ENCODE measurements at regions not wholly inside any gene's neighbourhood (a gene's known extent, or its start where the extent isn't known, plus 50 kb on each side); places are given as distances from the start of the nearest gene placed in this dataset.
A peak's percentile ranks its signal among the peaks of the same experiment; 100 is the strongest.

DNA sequence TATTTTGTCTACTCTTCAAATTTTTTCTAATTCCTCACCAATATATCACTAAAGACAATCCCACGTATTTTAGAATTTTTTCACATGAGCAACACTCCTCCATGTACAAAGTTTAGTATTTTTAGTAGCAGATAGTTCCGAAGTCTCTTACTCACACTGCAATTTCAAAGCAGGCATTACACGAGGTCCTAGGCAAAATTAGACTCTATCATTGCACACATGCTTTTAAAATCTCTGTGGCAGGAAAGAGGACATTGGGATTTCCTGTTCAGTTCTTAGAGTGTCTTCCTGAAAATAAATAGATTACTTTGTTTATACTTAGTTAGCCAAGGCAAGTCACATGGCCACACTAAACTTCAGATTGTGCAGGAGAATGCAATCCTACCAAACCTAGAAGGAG is 847.7 kb downstream of the ROBO2 start:
- no peak overlapping the region for H3K14ac ChIP-seq (ENCODE audit: low read length in 2 of 2)
- H3K36me3 ChIP-seq (ENCODE audit: control insufficient read depth in 1 of 2, insufficient read depth in 2 of 2, low read depth in 1 of 2, low read length in 2 of 2): no peaks in the 10 kb centered on the region
- no peak overlapping the region for H3K27ac ChIP-seq (ENCODE audit: low read length, poor library complexity, severe bottlenecking)
- H2AFZ ChIP-seq (ENCODE audit: low read depth, low read length): no peak overlapping the region
- no peak overlapping the region for H2BK15ac ChIP-seq (ENCODE audit: low read depth, poor library complexity, severe bottlenecking)
- H3K9me3 ChIP-seq (ENCODE audit: control insufficient read depth, low read length): peaks cover 2% of the 10 kb centered on the region
- no peaks in the 10 kb centered on the region for H3K4me1 ChIP-seq (ENCODE audit: control insufficient read depth, insufficient read depth, low read depth, low read length)
- H3K23ac ChIP-seq (ENCODE audit: low read length in 2 of 2): no peak overlapping the region
- H3K27me3 ChIP-seq (ENCODE audit: control insufficient read depth in 1 of 2, insufficient read depth in 1 of 2, low read length in 2 of 2): no peaks in the 10 kb centered on the region
- H2AK5ac ChIP-seq (ENCODE audit: low read length, severe bottlenecking): no peak overlapping the region
- no peak overlapping the region for H2BK120ac ChIP-seq (ENCODE audit: low read depth, low read length)
- H3K4me2 ChIP-seq (ENCODE audit: low read length, poor library complexity, severe bottlenecking): no peak overlapping the region
- 7% methylated on average over 2 of the region's 3 CpGs for WGBS
- H4K91ac ChIP-seq (ENCODE audit: low read length): no peak overlapping the region
- no peak overlapping the region for H2BK12ac ChIP-seq (ENCODE audit: low read length in 2 of 2)
- DNase-seq: peak; percentile 81
- no peaks in the 10 kb centered on the region for H3K79me1 ChIP-seq (replicated peaks; ENCODE audit: low read length, poor library complexity, severe bottlenecking)
- H4K8ac ChIP-seq (ENCODE audit: low read length): no peak overlapping the region
- H3K4me3 ChIP-seq (ENCODE audit: insufficient read depth in 1 of 2, low read depth in 1 of 2, low read length in 2 of 2): no peak overlapping the region
- H3K9ac ChIP-seq (ENCODE audit: low read length): no peak overlapping the region
- H3K4ac ChIP-seq (ENCODE audit: low read depth in 1 of 2, low read length in 2 of 2): no peak overlapping the region
- no peak overlapping the region for H3K18ac ChIP-seq (ENCODE audit: low read depth in 1 of 2, low read length in 2 of 2)
- H2BK5ac ChIP-seq (ENCODE audit: low read depth, low read length, poor library complexity, severe bottlenecking): peak overlapping the region; percentile 57

DNA sequence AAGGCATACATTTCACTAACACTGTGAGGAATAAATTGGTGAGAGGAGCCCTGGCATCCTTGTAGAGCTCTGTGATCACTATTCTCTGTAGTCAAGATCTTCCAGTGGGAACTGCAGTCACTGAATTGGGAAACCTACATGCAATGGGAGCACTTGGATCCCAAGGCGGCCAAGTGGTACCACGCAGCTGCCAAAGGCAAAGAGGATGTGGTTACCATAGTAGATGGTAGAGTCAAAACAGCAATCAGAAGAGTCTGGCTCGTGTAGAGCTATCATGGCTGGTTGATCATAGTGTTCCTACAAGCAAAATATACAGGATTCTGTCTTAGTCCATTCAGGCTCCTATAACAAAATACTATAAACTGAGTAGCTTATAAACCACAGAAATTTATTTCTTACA is 849.7 kb downstream of the ROBO2 start:
- H3K23ac ChIP-seq (ENCODE audit: low read length in 2 of 2): no peak overlapping the region
- no peaks in the 10 kb centered on the region for H3K27me3 ChIP-seq (ENCODE audit: control insufficient read depth in 1 of 2, insufficient read depth in 1 of 2, low read length in 2 of 2)
- no peaks in the 10 kb centered on the region for H3K4me1 ChIP-seq (ENCODE audit: control insufficient read depth, insufficient read depth, low read depth, low read length)
- no peak overlapping the region for H2BK5ac ChIP-seq (ENCODE audit: low read depth, low read length, poor library complexity, severe bottlenecking)
- H3K9ac ChIP-seq (ENCODE audit: low read length): no peak overlapping the region
- no peak overlapping the region for H3K4me2 ChIP-seq (ENCODE audit: low read length, poor library complexity, severe bottlenecking)
- peaks cover 2% of the 10 kb centered on the region for H3K9me3 ChIP-seq (ENCODE audit: control insufficient read depth, low read length)
- H3K79me1 ChIP-seq (replicated peaks; ENCODE audit: low read length, poor library complexity, severe bottlenecking): no peaks in the 10 kb centered on the region
- H2AFZ ChIP-seq (ENCODE audit: low read depth, low read length): peak overlapping the region; percentile 18
- H3K27ac ChIP-seq (ENCODE audit: low read length, poor library complexity, severe bottlenecking): no peak overlapping the region
- DNase-seq: no peak
- H2AK5ac ChIP-seq (ENCODE audit: low read length, severe bottlenecking): no peak overlapping the region
- H2BK12ac ChIP-seq (ENCODE audit: low read length in 2 of 2): peak overlapping the region; percentile 76 to 93
- H4K8ac ChIP-seq (ENCODE audit: low read length): no peak overlapping the region
- H2BK15ac ChIP-seq (ENCODE audit: low read depth, poor library complexity, severe bottlenecking): no peak overlapping the region
- WGBS: 97% methylated on average over 2 of the region's 3 CpGs
- peak overlapping the region in 1 of 2 experiments; percentile 79 for H3K14ac ChIP-seq (ENCODE audit: low read length in 2 of 2)
- H3K18ac ChIP-seq (ENCODE audit: low read depth in 1 of 2, low read length in 2 of 2): peak overlapping the region in 1 of 2 experiments; percentile 76
- H3K4me3 ChIP-seq (ENCODE audit: insufficient read depth in 1 of 2, low read depth in 1 of 2, low read length in 2 of 2): no peak overlapping the region
- H4K91ac ChIP-seq (ENCODE audit: low read length): peak overlapping the region; percentile 25
- H3K36me3 ChIP-seq (ENCODE audit: control insufficient read depth in 1 of 2, insufficient read depth in 2 of 2, low read depth in 1 of 2, low read length in 2 of 2): no peaks in the 10 kb centered on the region
- no peak overlapping the region for H2BK120ac ChIP-seq (ENCODE audit: low read depth, low read length)
- peak overlapping the region in 1 of 2 experiments; percentile 51 for H3K4ac ChIP-seq (ENCODE audit: low read depth in 1 of 2, low read length in 2 of 2)

DNA sequence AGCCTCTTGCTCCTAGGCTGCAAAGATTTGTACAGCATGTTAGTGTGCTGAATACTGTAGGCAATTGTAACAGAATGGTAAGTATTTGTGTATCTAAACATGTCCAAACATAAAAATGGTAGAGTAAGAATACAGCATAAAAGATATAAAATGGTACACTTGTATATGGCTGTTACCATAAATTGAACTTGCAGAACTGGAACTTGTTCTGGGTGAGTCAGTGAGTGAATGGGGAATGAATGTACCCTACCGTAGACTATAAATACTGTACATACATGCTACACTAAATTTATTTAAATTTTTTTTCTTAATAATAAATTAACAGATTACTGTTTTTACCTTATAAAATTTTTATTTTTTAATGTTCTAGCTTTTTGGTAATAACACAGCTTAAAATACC is 858.7 kb downstream of the ROBO2 start:
- Histone ChIP-seq H2BK15ac (ENCODE audit: low read depth, poor library complexity, severe bottlenecking) (no peak overlapping the region), H2AK5ac (ENCODE audit: low read length, severe bottlenecking) (no peak overlapping the region), H3K9ac (ENCODE audit: low read length) (no peak overlapping the region), H2AFZ (ENCODE audit: low read depth, low read length) (no peak overlapping the region), H3K14ac (ENCODE audit: low read length in 2 of 2) (no peak overlapping the region), H3K36me3 (ENCODE audit: control insufficient read depth in 1 of 2, insufficient read depth in 2 of 2, low read depth in 1 of 2, low read length in 2 of 2) (no peaks in the 10 kb centered on the region), H2BK120ac (ENCODE audit: low read depth, low read length) (no peak overlapping the region), H3K18ac (ENCODE audit: low read depth in 1 of 2, low read length in 2 of 2) (no peak overlapping the region), H3K9me3 (ENCODE audit: control insufficient read depth, low read length) (peaks cover 4% of the 10 kb centered on the region), H3K4me3 (ENCODE audit: insufficient read depth in 1 of 2, low read depth in 1 of 2, low read length in 2 of 2) (no peak overlapping the region), H2BK12ac (ENCODE audit: low read length in 2 of 2) (no peak overlapping the region), H2BK5ac (ENCODE audit: low read depth, low read length, poor library complexity, severe bottlenecking) (no peak overlapping the region), H4K8ac (ENCODE audit: low read length) (no peak overlapping the region), H4K91ac (ENCODE audit: low read length) (no peak overlapping the region), H3K4ac (ENCODE audit: low read depth in 1 of 2, low read length in 2 of 2) (no peak overlapping the region), H3K27me3 (ENCODE audit: control insufficient read depth in 1 of 2, insufficient read depth in 1 of 2, low read length in 2 of 2) (no peaks in the 10 kb centered on the region), H3K4me2 (ENCODE audit: low read length, poor library complexity, severe bottlenecking) (no peak overlapping the region), H3K23ac (ENCODE audit: low read length in 2 of 2) (no peak overlapping the region), H3K4me1 (ENCODE audit: control insufficient read depth, insufficient read depth, low read depth, low read length) (no peaks in the 10 kb centered on the region), H3K27ac (ENCODE audit: low read length, poor library complexity, severe bottlenecking) (no peak overlapping the region), H3K79me1 (replicated peaks; ENCODE audit: low read length, poor library complexity, severe bottlenecking) (no peaks in the 10 kb centered on the region)
- DNase-seq: no peak
- WGBS: no CpG with 5 or more reads among the region's 1 CpG

DNA sequence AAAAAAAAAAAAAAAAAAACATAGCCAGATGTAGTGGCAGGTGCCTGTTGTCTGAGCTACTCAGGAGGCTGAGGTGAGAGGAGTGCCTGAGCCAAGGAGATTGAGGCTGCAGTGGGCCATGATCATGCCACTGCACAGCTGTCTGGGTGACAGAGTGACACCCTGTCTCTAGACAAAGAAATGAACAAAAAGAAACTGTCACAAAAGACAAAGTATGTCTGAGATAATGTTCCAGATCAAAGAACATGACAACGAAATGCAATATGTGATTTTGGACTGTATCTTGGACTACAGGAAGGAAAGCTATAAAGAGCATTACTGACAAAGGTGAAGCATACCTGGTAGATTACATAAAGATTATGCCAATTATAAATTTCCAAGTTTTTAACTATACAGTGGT is 862.8 kb downstream of the ROBO2 start:
- Histone ChIP-seq H3K27ac (ENCODE audit: low read length, poor library complexity, severe bottlenecking) (no peak overlapping the region), H3K27me3 (ENCODE audit: control insufficient read depth in 1 of 2, insufficient read depth in 1 of 2, low read length in 2 of 2) (no peaks in the 10 kb centered on the region), H3K36me3 (ENCODE audit: control insufficient read depth in 1 of 2, insufficient read depth in 2 of 2, low read depth in 1 of 2, low read length in 2 of 2) (no peaks in the 10 kb centered on the region), H3K14ac (ENCODE audit: low read length in 2 of 2) (no peak overlapping the region), H2AK5ac (ENCODE audit: low read length, severe bottlenecking) (no peak overlapping the region), H3K9ac (ENCODE audit: low read length) (no peak overlapping the region), H3K4ac (ENCODE audit: low read depth in 1 of 2, low read length in 2 of 2) (no peak overlapping the region), H3K79me1 (replicated peaks; ENCODE audit: low read length, poor library complexity, severe bottlenecking) (no peaks in the 10 kb centered on the region), H3K4me3 (ENCODE audit: insufficient read depth in 1 of 2, low read depth in 1 of 2, low read length in 2 of 2) (no peak overlapping the region), H3K4me2 (ENCODE audit: low read length, poor library complexity, severe bottlenecking) (no peak overlapping the region), H3K18ac (ENCODE audit: low read depth in 1 of 2, low read length in 2 of 2) (no peak overlapping the region), H3K23ac (ENCODE audit: low read length in 2 of 2) (no peak overlapping the region), H4K91ac (ENCODE audit: low read length) (no peak overlapping the region), H4K8ac (ENCODE audit: low read length) (no peak overlapping the region), H2BK12ac (ENCODE audit: low read length in 2 of 2) (no peak overlapping the region), H3K4me1 (ENCODE audit: control insufficient read depth, insufficient read depth, low read depth, low read length) (peaks cover 1% of the 10 kb centered on the region), H2BK5ac (ENCODE audit: low read depth, low read length, poor library complexity, severe bottlenecking) (no peak overlapping the region), H3K9me3 (ENCODE audit: control insufficient read depth, low read length) (peaks cover 10% of the 10 kb centered on the region), H2BK120ac (ENCODE audit: low read depth, low read length) (no peak overlapping the region), H2BK15ac (ENCODE audit: low read depth, poor library complexity, severe bottlenecking) (no peak overlapping the region), H2AFZ (ENCODE audit: low read depth, low read length) (no peak overlapping the region)
- no peak for DNase-seq
- WGBS: 100% methylated on average over 1 of the region's 1 CpG
